ENCODE measurements at regions not wholly inside any gene's neighbourhood (a gene's known extent, or its start where the extent isn't known, plus 50 kb on each side); places are given as distances from the start of the nearest gene placed in this dataset.
"Not testable (repeated sequence)": the region's sequence is repeated elsewhere in the genome, so short reads cannot be mapped to it uniquely, and the experiment has no call there.

GRCh38 chr10:33861833-33862232, 527.4 kb upstream of the NRP1 start:
- H3K4me3 ChIP-seq = no peak overlapping the region
- no peak for DNase-seq
- H3K27me3 ChIP-seq = no peaks in the 10 kb centered on the region
- no peak overlapping the region for H3K27ac ChIP-seq
- H3K36me3 ChIP-seq = no peaks in the 10 kb centered on the region
- intact Hi-C loops (cut with DNase I; ENCODE audit: low total_unique reads) = no loop called here
- no peaks in the 10 kb centered on the region for H3K9me3 ChIP-seq
- no peaks in the 10 kb centered on the region for H3K4me1 ChIP-seq
- TF ChIP-seq CTCF (IDR thresholded peaks at IDR 0.05) (no peak), POLR2A (IDR thresholded peaks at IDR 0.05) (no peak)

GRCh38 chr10:33861016-33861704, 526.7 kb upstream of the NRP1 start:
- Histone ChIP-seq H3K36me3 (no peaks in the 10 kb centered on the region), H3K9me3 (no peaks in the 10 kb centered on the region), H3K27me3 (no peaks in the 10 kb centered on the region), H3K4me3 (no peak overlapping the region), H3K27ac (no peak overlapping the region), H3K4me1 (no peaks in the 10 kb centered on the region)
- no peak for DNase-seq
- no peak for TF ChIP-seq CTCF (IDR thresholded peaks at IDR 0.05)
- TF ChIP-seq POLR2A (IDR thresholded peaks at IDR 0.05) = no peak
- intact Hi-C loops (cut with DNase I; ENCODE audit: low total_unique reads) = no loop called here

DNA sequence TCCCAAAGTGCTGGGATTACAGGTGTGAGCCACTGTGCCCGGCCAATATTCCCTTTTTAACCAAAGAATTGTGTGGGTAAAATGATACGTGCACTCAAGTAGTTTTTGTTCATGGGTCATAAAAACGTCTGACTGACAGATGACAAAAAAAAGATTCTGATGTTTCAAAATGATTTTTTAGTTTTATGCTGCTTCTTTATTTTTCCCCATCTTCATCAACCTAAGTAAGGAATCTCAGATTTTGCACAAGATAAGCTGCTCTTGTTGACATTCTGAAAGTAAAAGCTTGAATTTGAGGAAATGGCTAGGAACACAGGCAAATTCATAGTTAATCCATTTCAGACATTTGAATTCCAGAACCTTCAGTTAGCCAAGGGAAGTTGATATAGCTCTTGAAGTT, 526.1 kb upstream of the NRP1 start:
- Histone ChIP-seq H3K27ac (no peak overlapping the region), H3K27me3 (no peaks in the 10 kb centered on the region), H3K4me1 (no peaks in the 10 kb centered on the region), H3K36me3 (no peaks in the 10 kb centered on the region), H3K4me3 (no peak overlapping the region), H3K9me3 (no peaks in the 10 kb centered on the region)
- DNase-seq = no peak
- intact Hi-C loops (cut with DNase I; ENCODE audit: low total_unique reads) = no loop called here
- TF ChIP-seq POLR2A (IDR thresholded peaks at IDR 0.05) (no peak), CTCF (IDR thresholded peaks at IDR 0.05) (no peak)

DNA sequence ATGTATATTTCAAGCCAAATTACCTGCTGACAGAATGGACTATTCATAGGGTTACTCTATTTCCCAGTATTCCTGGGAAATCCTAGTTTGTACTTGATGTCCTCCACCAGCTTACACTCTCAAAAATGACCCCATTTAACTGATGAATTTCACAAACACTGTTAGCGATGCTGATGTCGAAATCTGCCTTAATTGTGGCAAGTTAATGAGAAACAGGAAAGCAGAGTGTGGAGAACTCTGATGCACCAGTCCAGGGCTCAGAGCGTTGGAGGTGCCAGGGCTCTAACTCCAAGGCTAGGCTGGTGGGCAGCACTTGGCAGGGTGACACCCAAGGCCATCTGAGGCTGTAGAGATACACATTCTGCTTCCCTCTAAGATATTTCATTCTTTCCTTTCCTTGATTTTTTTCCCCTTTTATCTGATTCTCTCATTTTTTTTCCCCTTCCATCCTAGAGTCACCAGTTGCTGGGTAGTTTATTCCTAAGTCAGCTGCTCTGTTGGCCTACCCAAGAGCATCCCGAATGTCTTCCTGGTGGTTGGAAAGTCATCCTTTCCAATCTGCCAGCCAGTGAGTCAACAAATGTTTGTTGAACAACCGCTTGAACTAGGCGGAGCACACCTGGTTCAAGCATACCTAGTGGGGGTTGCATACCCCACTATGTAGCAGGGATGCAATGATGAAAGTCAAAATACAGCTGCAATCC, 525.0 kb upstream of the NRP1 start:
- Histone ChIP-seq H3K27me3 (no peaks in the 10 kb centered on the region), H3K4me1 (no peaks in the 10 kb centered on the region), H3K9me3 (no peaks in the 10 kb centered on the region), H3K27ac (no peak overlapping the region), H3K4me3 (no peak overlapping the region), H3K36me3 (no peaks in the 10 kb centered on the region)
- TF ChIP-seq POLR2A (IDR thresholded peaks at IDR 0.05) = no peak
- no peak for TF ChIP-seq CTCF (IDR thresholded peaks at IDR 0.05)
- no peak for DNase-seq
- intact Hi-C loops (cut with DNase I; ENCODE audit: low total_unique reads) = no loop called here

GRCh38 chr10:33858326-33858725, 523.9 kb upstream of the NRP1 start:
- intact Hi-C loops (cut with DNase I; ENCODE audit: low total_unique reads) = no loop called here
- Histone ChIP-seq H3K4me3 (no peak overlapping the region), H3K36me3 (no peaks in the 10 kb centered on the region), H3K4me1 (no peaks in the 10 kb centered on the region), H3K27ac (no peak overlapping the region), H3K27me3 (no peaks in the 10 kb centered on the region), H3K9me3 (no peaks in the 10 kb centered on the region)
- TF ChIP-seq POLR2A (IDR thresholded peaks at IDR 0.05) (no peak), CTCF (IDR thresholded peaks at IDR 0.05) (no peak)
- no peak for DNase-seq

GRCh38 chr10:33853221-33853620, 518.8 kb upstream of the NRP1 start:
- DNase-seq; H3K36me3 ChIP-seq; H3K27me3 ChIP-seq; H3K4me1 ChIP-seq; H3K27ac ChIP-seq; H3K4me3 ChIP-seq; intact Hi-C loops (cut with DNase I; ENCODE audit: low total_unique reads); H3K9me3 ChIP-seq: not testable (repeated sequence)

Measured in uterus (tissue), 3 donors.